Smooth muscle cell (in vitro differentiated cells): ENCODE measurements at regions not wholly inside any gene's neighbourhood (a gene's known extent, or its start where the extent isn't known, plus 50 kb on each side); places are given as distances from the start of the nearest gene placed in this dataset.

Experiments used
- DNase-seq: peaks from one replicate; lab custom pipeline; 2025; ENCODE audit not compliant: unreplicated experiment; lab: John Stamatoyannopoulos, UW
- H2AFZ ChIP-seq: fragments of 200-600 bp; sonication (generic); 2 replicates; pipeline ENCODE4 v1.6.0; 2016; ENCODE audit warnings: antibody characterized with exemption, low read depth, mild to moderate bottlenecking
- H3F3A ChIP-seq: fragments of 200-600 bp; sonication (generic); 2 replicates; pipeline ENCODE4 v1.6.0; 2017; ENCODE audit warnings: antibody characterized with exemption, low read depth
- H3K27ac ChIP-seq: fragments of 200-600 bp; sonication (generic); 2 replicates; pipeline ENCODE4 v1.5.1; 2016; ENCODE audit warnings: low read depth, mild to moderate bottlenecking
- H3K27me3 ChIP-seq: fragments of 200-600 bp; sonication (generic); 2 replicates; pipeline ENCODE4 v1.6.1; 2016; ENCODE audit warnings: low read depth, mild to moderate bottlenecking
- H3K36me3 ChIP-seq: fragments of 200-600 bp; sonication (generic); 2 replicates; pipeline ENCODE4 v1.5.1; 2016; ENCODE audit warnings: low read depth
- H3K4me1 ChIP-seq: fragments of 200-600 bp; sonication (generic); 2 replicates; pipeline ENCODE4 v1.5.1; 2016; ENCODE audit warnings: low read depth
- H3K4me2 ChIP-seq: fragments of 200-600 bp; sonication (generic); 2 replicates; pipeline ENCODE4 v1.6.0; 2016; ENCODE audit warnings: mild to moderate bottlenecking
- H3K4me3 ChIP-seq: fragments of 200-600 bp; sonication (generic); 2 replicates; pipeline ENCODE4 v1.5.1; 2016; ENCODE audit warnings: mild to moderate bottlenecking
- H3K79me2 ChIP-seq: fragments of 200-600 bp; sonication (generic); 2 replicates; pipeline ENCODE4 v1.6.0; 2016; ENCODE audit warnings: low read depth, mild to moderate bottlenecking
- H3K9ac ChIP-seq: fragments of 200-600 bp; sonication (generic); 2 replicates; pipeline ENCODE4 v1.6.0; 2016; ENCODE audit warnings: low read depth
- H3K9me3 ChIP-seq: fragments of 200-600 bp; sonication (generic); replicated peaks from 2 replicates; pipeline ENCODE4 v1.5.1; 2016; ENCODE audit warnings: low read depth
- H4K20me1 ChIP-seq: fragments of 200-600 bp; sonication (generic); 2 replicates; pipeline ENCODE4 v1.6.0; 2016; ENCODE audit warnings: low read depth
- WGBS: methylation state at CpG from one replicate; pipeline ENCODE4 v1.1.7; 2016; ENCODE audit warnings: low lambda C conversion rate; 5-methylcytosine and 5-hydroxymethylcytosine counted together
- TF ChIP-seq, protein P1 (sequence below): fragments of 200-600 bp; sonication (generic); IDR thresholded peaks from 2 replicates; pipeline ENCODE4 v1.5.1; 2017; ENCODE audit warnings: borderline replicate concordance, mild to moderate bottlenecking, antibody characterized with exemption; ENCODE audit not compliant: insufficient read depth, poor library complexity, severe bottlenecking

- TF ChIP-seq, protein P1, sequence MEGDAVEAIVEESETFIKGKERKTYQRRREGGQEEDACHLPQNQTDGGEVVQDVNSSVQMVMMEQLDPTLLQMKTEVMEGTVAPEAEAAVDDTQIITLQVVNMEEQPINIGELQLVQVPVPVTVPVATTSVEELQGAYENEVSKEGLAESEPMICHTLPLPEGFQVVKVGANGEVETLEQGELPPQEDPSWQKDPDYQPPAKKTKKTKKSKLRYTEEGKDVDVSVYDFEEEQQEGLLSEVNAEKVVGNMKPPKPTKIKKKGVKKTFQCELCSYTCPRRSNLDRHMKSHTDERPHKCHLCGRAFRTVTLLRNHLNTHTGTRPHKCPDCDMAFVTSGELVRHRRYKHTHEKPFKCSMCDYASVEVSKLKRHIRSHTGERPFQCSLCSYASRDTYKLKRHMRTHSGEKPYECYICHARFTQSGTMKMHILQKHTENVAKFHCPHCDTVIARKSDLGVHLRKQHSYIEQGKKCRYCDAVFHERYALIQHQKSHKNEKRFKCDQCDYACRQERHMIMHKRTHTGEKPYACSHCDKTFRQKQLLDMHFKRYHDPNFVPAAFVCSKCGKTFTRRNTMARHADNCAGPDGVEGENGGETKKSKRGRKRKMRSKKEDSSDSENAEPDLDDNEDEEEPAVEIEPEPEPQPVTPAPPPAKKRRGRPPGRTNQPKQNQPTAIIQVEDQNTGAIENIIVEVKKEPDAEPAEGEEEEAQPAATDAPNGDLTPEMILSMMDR, result no peak
- H3K4me1 ChIP-seq, result peaks cover 4% of the 10 kb centered on the region
- no peak overlapping the region for H3K9ac ChIP-seq
- H3K36me3 ChIP-seq, result no peaks in the 10 kb centered on the region
- 99% methylated on average over 3 of the region's 3 CpGs for WGBS
- H4K20me1 ChIP-seq, result no peaks in the 10 kb centered on the region
- H3K79me2 ChIP-seq, result no peaks in the 10 kb centered on the region
- H3F3A ChIP-seq, result peaks cover 6% of the 10 kb centered on the region
- H3K27me3 ChIP-seq, result no peaks in the 10 kb centered on the region
- no peak overlapping the region for H2AFZ ChIP-seq
- DNase-seq, result no peak
- no peak overlapping the region for H3K4me3 ChIP-seq
- H3K9me3 ChIP-seq, result no peaks in the 10 kb centered on the region
- H3K27ac ChIP-seq, result no peak overlapping the region
- no peak overlapping the region for H3K4me2 ChIP-seq
Measured at GRCh38 chr3:31038086-31038739, 143.8 kb upstream of the GADL1 start.

DNA sequence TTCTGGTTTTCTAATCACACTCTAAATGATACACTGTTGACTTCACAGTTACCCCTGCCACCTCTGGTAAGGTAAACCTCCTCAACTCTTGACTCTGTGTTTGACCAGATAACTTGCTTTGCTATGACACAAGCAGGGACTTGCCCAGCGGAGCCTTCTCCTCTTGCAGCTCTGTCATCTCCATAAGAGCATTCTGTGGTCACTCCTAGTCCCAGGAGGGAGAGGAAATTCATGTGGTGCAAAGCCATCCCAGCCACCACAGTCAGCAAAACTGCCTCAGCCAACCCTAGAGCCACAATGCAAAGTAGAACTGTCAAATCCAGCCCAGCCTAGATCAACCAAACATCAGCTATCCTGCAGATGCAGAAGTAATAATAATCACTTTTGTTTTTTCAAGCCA, 144.7 kb upstream of the GADL1 start:
- Histone ChIP-seq H3F3A (peaks cover 6% of the 10 kb centered on the region), H3K27me3 (no peaks in the 10 kb centered on the region), H3K27ac (no peak overlapping the region), H4K20me1 (no peaks in the 10 kb centered on the region), H3K4me2 (no peak overlapping the region), H3K9me3 (no peaks in the 10 kb centered on the region), H3K36me3 (no peaks in the 10 kb centered on the region), H2AFZ (no peak overlapping the region), H3K79me2 (no peaks in the 10 kb centered on the region), H3K9ac (no peak overlapping the region), H3K4me1 (peaks cover 4% of the 10 kb centered on the region), H3K4me3 (no peak overlapping the region)
- no peak for DNase-seq
- 75% methylated on average over 1 of the region's 1 CpG for WGBS
- TF ChIP-seq, protein P1, result no peak

GRCh38 chr3:31041161-31041978, 146.9 kb upstream of the GADL1 start:
- H3K9ac ChIP-seq, result no peak overlapping the region
- H3F3A ChIP-seq, result peaks cover 6% of the 10 kb centered on the region
- peak overlapping the region; percentile 70 for H3K27ac ChIP-seq
- no peak overlapping the region for H3K4me3 ChIP-seq
- WGBS, result 28% methylated on average over 2 of the region's 2 CpGs
- H3K4me2 ChIP-seq, result no peak overlapping the region
- H3K9me3 ChIP-seq, result no peaks in the 10 kb centered on the region
- H3K36me3 ChIP-seq, result no peaks in the 10 kb centered on the region
- H3K4me1 ChIP-seq, result peaks cover 4% of the 10 kb centered on the region
- H3K79me2 ChIP-seq, result no peaks in the 10 kb centered on the region
- TF ChIP-seq, protein P1, result no peak
- H2AFZ ChIP-seq, result no peak overlapping the region
- H3K27me3 ChIP-seq, result no peaks in the 10 kb centered on the region
- no peak for DNase-seq
- no peaks in the 10 kb centered on the region for H4K20me1 ChIP-seq
